GM21390 (cell line): ENCODE measurements at regions not wholly inside any gene's neighbourhood (a gene's known extent, or its start where the extent isn't known, plus 50 kb on each side); places are given as distances from the start of the nearest gene placed in this dataset.

Source experiments
- ATAC-seq: cut with Tn5 transposase; IDR thresholded peaks from one replicate; pipeline ENCODE4 v1.9.1; 2021; ENCODE audit not compliant: unreplicated experiment

GRCh38 chr20:18992418-18992817 lies 178.8 kb downstream of the SCP2D1 start:
- no peak for ATAC-seq

GRCh38 chr20:18995455-18995854 lies 181.9 kb downstream of the SCP2D1 start:
- ATAC-seq = no peak

- ATAC-seq = no peak
Observed at GRCh38 chr20:18999086-18999485, 185.5 kb downstream of the SCP2D1 start.

GRCh38 chr20:19000078-19000477 lies 186.5 kb downstream of the SCP2D1 start:
- ATAC-seq = no peak

GRCh38 chr20:19001177-19001576 lies 187.6 kb downstream of the SCP2D1 start:
- no peak for ATAC-seq

- no peak for ATAC-seq
Observed at GRCh38 chr20:19003366-19004336, 190.1 kb downstream of the SCP2D1 start.

- ATAC-seq = no peak
Observed at GRCh38 chr20:19004975-19005374, 191.4 kb downstream of the SCP2D1 start.

GRCh38 chr20:19008497-19008896 lies 194.9 kb downstream of the SCP2D1 start:
- no peak for ATAC-seq

GRCh38 chr20:19009081-19009688 lies 195.6 kb downstream of the SCP2D1 start:
- ATAC-seq = no peak

GRCh38 chr20:19012676-19013075 lies 199.1 kb downstream of the SCP2D1 start:
- ATAC-seq = no peak

- no peak for ATAC-seq
Observed at GRCh38 chr20:19013907-19014306, 198.5 kb upstream of the SLC24A3 start.

- no peak for ATAC-seq
Observed at GRCh38 chr20:19015351-19016139, 196.9 kb upstream of the SLC24A3 start.

GRCh38 chr20:19016140-19016497 lies 196.3 kb upstream of the SLC24A3 start:
- no peak for ATAC-seq

- ATAC-seq = no peak
Observed at GRCh38 chr20:19017104-19017690, 195.2 kb upstream of the SLC24A3 start.

GRCh38 chr20:19018881-19019280 lies 193.6 kb upstream of the SLC24A3 start:
- no peak for ATAC-seq

- no peak for ATAC-seq
Observed at GRCh38 chr20:19019734-19020364, 192.6 kb upstream of the SLC24A3 start.

- no peak for ATAC-seq
Observed at GRCh38 chr20:19021406-19022117, 190.9 kb upstream of the SLC24A3 start.

GRCh38 chr20:19022118-19022575 lies 190.3 kb upstream of the SLC24A3 start:
- no peak for ATAC-seq

- no peak for ATAC-seq
Observed at GRCh38 chr20:19022791-19023448, 189.5 kb upstream of the SLC24A3 start.
